ENCODE measurements at regions not wholly inside any gene's neighbourhood (a gene's known extent, or its start where the extent isn't known, plus 50 kb on each side); places are given as distances from the start of the nearest gene placed in this dataset.

DNA sequence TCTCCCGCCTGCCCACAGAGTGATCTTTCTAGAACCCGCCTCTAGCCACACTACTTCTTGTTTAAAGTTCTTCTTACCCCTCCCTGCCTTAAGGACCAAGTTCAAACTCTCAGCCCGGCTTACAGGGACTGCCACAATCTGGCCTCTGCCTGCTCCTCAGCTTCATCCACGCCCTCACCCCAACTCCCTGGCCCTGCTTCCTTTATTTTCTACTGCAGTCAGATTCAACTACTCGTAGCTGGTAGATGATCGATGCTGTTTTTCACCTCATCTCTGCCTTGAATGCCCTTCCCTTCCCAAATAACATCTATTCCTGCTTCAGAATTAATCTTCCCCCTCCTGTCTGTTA, 508.5 kb downstream of the RPS24 start:
- TF ChIP-seq FOXP2 (optimal IDR thresholded peaks at IDR 0.05; ENCODE audit: borderline replicate concordance, extremely low read depth, extremely low read length, insufficient read depth) (no peak), POLR2AphosphoS5 (IDR thresholded peaks at IDR 0.05; ENCODE audit: low read depth, low read length) (no peak)
- TF ChIP-seq, protein P1, sequence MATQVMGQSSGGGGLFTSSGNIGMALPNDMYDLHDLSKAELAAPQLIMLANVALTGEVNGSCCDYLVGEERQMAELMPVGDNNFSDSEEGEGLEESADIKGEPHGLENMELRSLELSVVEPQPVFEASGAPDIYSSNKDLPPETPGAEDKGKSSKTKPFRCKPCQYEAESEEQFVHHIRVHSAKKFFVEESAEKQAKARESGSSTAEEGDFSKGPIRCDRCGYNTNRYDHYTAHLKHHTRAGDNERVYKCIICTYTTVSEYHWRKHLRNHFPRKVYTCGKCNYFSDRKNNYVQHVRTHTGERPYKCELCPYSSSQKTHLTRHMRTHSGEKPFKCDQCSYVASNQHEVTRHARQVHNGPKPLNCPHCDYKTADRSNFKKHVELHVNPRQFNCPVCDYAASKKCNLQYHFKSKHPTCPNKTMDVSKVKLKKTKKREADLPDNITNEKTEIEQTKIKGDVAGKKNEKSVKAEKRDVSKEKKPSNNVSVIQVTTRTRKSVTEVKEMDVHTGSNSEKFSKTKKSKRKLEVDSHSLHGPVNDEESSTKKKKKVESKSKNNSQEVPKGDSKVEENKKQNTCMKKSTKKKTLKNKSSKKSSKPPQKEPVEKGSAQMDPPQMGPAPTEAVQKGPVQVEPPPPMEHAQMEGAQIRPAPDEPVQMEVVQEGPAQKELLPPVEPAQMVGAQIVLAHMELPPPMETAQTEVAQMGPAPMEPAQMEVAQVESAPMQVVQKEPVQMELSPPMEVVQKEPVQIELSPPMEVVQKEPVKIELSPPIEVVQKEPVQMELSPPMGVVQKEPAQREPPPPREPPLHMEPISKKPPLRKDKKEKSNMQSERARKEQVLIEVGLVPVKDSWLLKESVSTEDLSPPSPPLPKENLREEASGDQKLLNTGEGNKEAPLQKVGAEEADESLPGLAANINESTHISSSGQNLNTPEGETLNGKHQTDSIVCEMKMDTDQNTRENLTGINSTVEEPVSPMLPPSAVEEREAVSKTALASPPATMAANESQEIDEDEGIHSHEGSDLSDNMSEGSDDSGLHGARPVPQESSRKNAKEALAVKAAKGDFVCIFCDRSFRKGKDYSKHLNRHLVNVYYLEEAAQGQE (IDR thresholded peaks at IDR 0.05; ENCODE audit: insufficient read depth in 1 of 2, low read depth in 2 of 2, low read length in 2 of 2): no peak
